ENCODE measurements at regions not wholly inside any gene's neighbourhood (a gene's known extent, or its start where the extent isn't known, plus 50 kb on each side); places are given as distances from the start of the nearest gene placed in this dataset.

DNA sequence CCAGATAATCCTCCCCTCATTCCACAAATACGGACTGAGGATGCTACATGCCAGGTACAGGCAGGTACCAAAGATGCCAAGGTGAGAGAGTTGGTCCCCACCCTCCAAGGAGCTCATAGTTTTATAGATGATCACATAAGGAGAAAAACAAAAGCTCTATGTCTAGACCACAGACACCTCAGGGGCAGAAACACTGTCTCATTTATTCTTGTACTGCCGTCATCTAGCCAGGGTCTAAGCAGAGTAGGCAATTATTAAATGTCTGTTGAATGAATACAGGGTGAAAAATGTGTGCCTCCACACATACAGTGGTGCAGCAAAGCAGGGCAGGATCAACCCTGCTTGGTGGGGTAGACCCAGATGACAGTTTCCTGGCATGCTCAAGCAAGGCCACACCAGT lies 439.8 kb upstream of the JARID2 start:
- TF ChIP-seq TAF1 (IDR thresholded peaks at IDR 0.05; ENCODE audit: borderline replicate concordance, insufficient read depth, low read length) (no peak), POLR2AphosphoS5 (IDR thresholded peaks at IDR 0.05; ENCODE audit: low read depth, low read length) (no peak), FOXP2 (optimal IDR thresholded peaks at IDR 0.05; ENCODE audit: borderline replicate concordance, extremely low read depth, extremely low read length, insufficient read depth) (no peak), SIN3A (IDR thresholded peaks at IDR 0.05; ENCODE audit: borderline replicate concordance, insufficient read depth, low read length) (no peak)
- TF ChIP-seq, protein P1, sequence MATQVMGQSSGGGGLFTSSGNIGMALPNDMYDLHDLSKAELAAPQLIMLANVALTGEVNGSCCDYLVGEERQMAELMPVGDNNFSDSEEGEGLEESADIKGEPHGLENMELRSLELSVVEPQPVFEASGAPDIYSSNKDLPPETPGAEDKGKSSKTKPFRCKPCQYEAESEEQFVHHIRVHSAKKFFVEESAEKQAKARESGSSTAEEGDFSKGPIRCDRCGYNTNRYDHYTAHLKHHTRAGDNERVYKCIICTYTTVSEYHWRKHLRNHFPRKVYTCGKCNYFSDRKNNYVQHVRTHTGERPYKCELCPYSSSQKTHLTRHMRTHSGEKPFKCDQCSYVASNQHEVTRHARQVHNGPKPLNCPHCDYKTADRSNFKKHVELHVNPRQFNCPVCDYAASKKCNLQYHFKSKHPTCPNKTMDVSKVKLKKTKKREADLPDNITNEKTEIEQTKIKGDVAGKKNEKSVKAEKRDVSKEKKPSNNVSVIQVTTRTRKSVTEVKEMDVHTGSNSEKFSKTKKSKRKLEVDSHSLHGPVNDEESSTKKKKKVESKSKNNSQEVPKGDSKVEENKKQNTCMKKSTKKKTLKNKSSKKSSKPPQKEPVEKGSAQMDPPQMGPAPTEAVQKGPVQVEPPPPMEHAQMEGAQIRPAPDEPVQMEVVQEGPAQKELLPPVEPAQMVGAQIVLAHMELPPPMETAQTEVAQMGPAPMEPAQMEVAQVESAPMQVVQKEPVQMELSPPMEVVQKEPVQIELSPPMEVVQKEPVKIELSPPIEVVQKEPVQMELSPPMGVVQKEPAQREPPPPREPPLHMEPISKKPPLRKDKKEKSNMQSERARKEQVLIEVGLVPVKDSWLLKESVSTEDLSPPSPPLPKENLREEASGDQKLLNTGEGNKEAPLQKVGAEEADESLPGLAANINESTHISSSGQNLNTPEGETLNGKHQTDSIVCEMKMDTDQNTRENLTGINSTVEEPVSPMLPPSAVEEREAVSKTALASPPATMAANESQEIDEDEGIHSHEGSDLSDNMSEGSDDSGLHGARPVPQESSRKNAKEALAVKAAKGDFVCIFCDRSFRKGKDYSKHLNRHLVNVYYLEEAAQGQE (IDR thresholded peaks at IDR 0.05; ENCODE audit: insufficient read depth in 1 of 2, low read depth in 2 of 2, low read length in 2 of 2): no peak

DNA sequence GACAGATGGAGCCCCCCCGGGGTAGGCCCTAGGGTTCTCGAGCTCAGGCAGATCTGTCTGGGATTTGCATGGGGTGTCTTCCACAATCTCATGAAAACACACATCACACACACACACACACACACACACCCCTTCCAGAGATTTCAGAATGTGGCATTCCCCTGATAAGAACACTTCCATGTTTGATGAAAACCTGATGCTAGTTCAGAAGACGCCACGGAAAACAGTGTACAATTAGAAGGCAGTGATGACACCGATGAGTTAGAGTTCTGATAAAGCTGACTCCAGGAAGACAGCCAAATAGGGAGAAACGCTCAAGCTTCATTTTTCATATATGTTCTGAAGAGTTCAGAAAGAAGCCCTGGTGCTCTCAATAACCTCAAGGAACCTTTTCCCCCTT lies 438.7 kb upstream of the JARID2 start:
- TF ChIP-seq TAF1 (IDR thresholded peaks at IDR 0.05; ENCODE audit: borderline replicate concordance, insufficient read depth, low read length) (no peak), SIN3A (IDR thresholded peaks at IDR 0.05; ENCODE audit: borderline replicate concordance, insufficient read depth, low read length) (no peak), POLR2AphosphoS5 (IDR thresholded peaks at IDR 0.05; ENCODE audit: low read depth, low read length) (no peak), FOXP2 (optimal IDR thresholded peaks at IDR 0.05; ENCODE audit: borderline replicate concordance, extremely low read depth, extremely low read length, insufficient read depth) (no peak)
- TF ChIP-seq, protein P1 (IDR thresholded peaks at IDR 0.05; ENCODE audit: insufficient read depth in 1 of 2, low read depth in 2 of 2, low read length in 2 of 2): no peak

DNA sequence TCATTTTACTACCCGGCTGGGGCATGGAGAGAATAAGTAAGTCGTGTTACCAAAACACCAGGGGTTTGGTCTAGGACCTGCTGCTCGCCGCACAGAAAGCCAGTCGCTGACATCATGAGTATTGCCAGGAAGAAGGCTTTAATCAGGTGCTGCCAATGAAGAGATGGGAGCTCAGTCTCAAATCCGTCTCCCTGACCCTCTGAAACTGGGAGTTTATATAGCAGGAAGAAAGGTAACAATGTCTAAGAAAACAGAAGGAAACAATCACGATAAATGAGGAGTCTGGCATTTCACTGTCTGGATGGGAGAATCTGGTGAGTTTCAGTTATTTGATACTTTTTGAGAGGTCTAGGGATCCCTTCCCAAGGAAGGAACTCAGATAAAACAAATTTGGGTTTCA lies 437.9 kb upstream of the JARID2 start:
- TF ChIP-seq POLR2AphosphoS5 (IDR thresholded peaks at IDR 0.05; ENCODE audit: low read depth, low read length) (no peak), SIN3A (IDR thresholded peaks at IDR 0.05; ENCODE audit: borderline replicate concordance, insufficient read depth, low read length) (no peak), TAF1 (IDR thresholded peaks at IDR 0.05; ENCODE audit: borderline replicate concordance, insufficient read depth, low read length) (no peak), FOXP2 (optimal IDR thresholded peaks at IDR 0.05; ENCODE audit: borderline replicate concordance, extremely low read depth, extremely low read length, insufficient read depth) (no peak)
- TF ChIP-seq, protein P1 (IDR thresholded peaks at IDR 0.05; ENCODE audit: insufficient read depth in 1 of 2, low read depth in 2 of 2, low read length in 2 of 2): no peak

DNA sequence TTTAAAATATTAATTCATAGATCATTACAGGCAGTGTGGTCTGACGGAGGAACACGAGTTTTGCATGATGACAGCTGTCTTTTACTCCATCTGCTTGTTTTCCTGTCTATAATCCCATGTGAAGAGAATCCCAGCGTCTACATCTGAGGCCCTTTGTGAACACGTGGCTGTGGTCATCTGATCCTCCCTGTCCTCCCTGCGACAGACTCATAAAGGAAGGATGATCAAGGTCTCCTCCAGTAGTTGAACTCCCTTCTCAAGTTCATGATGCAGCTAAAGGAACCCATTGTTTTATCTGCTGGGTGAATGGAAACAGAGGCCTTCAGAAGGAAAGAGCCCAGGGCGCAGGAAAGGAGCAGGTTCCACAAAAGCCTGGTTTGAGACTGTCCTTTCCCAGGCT lies 435.8 kb upstream of the JARID2 start:
- TF ChIP-seq FOXP2 (optimal IDR thresholded peaks at IDR 0.05; ENCODE audit: borderline replicate concordance, extremely low read depth, extremely low read length, insufficient read depth) (no peak), POLR2AphosphoS5 (IDR thresholded peaks at IDR 0.05; ENCODE audit: low read depth, low read length) (no peak), SIN3A (IDR thresholded peaks at IDR 0.05; ENCODE audit: borderline replicate concordance, insufficient read depth, low read length) (no peak), TAF1 (IDR thresholded peaks at IDR 0.05; ENCODE audit: borderline replicate concordance, insufficient read depth, low read length) (no peak)
- TF ChIP-seq, protein P1 (IDR thresholded peaks at IDR 0.05; ENCODE audit: insufficient read depth in 1 of 2, low read depth in 2 of 2, low read length in 2 of 2): no peak
